ENCODE measurements at regions not wholly inside any gene's neighbourhood (a gene's known extent, or its start where the extent isn't known, plus 50 kb on each side); places are given as distances from the start of the nearest gene placed in this dataset.
"Not testable (repeated sequence)": the region's sequence is repeated elsewhere in the genome, so short reads cannot be mapped to it uniquely, and the experiment has no call there.

DNA sequence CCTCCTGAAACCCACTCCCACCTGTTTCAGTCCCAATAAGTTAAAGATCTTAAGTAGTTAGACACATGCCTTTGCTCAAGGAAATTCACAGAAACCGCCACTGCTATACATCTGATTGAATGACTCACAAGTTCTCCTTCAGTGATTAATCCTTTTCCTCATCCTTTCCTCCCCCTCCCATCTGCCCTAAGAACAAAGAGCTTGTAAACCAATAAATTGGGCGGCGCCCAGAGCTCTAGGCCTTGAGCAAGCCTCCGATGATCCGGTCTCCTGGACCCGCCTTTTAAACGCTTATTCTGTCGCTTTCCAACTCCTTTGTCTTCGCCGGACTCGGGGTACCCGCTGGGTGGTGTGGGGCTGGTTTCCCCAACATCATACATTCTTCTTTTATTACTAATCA, 104.9 kb downstream of the TRAM1L1 start:
- TF ChIP-seq, protein P1, sequence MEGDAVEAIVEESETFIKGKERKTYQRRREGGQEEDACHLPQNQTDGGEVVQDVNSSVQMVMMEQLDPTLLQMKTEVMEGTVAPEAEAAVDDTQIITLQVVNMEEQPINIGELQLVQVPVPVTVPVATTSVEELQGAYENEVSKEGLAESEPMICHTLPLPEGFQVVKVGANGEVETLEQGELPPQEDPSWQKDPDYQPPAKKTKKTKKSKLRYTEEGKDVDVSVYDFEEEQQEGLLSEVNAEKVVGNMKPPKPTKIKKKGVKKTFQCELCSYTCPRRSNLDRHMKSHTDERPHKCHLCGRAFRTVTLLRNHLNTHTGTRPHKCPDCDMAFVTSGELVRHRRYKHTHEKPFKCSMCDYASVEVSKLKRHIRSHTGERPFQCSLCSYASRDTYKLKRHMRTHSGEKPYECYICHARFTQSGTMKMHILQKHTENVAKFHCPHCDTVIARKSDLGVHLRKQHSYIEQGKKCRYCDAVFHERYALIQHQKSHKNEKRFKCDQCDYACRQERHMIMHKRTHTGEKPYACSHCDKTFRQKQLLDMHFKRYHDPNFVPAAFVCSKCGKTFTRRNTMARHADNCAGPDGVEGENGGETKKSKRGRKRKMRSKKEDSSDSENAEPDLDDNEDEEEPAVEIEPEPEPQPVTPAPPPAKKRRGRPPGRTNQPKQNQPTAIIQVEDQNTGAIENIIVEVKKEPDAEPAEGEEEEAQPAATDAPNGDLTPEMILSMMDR (IDR thresholded peaks at IDR 0.05): not testable (repeated sequence)
- TF ChIP-seq POLR2A (IDR thresholded peaks at IDR 0.05): not testable (repeated sequence)
